GM19463 (cell line): ENCODE measurements at regions not wholly inside any gene's neighbourhood (a gene's known extent, or its start where the extent isn't known, plus 50 kb on each side); places are given as distances from the start of the nearest gene placed in this dataset.

Experiments used
- ATAC-seq: cut with Tn5 transposase; IDR thresholded peaks from one replicate; pipeline ENCODE4 v1.9.1; 2021; ENCODE audit warnings: mild to moderate bottlenecking, moderate library complexity; ENCODE audit not compliant: unreplicated experiment

DNA sequence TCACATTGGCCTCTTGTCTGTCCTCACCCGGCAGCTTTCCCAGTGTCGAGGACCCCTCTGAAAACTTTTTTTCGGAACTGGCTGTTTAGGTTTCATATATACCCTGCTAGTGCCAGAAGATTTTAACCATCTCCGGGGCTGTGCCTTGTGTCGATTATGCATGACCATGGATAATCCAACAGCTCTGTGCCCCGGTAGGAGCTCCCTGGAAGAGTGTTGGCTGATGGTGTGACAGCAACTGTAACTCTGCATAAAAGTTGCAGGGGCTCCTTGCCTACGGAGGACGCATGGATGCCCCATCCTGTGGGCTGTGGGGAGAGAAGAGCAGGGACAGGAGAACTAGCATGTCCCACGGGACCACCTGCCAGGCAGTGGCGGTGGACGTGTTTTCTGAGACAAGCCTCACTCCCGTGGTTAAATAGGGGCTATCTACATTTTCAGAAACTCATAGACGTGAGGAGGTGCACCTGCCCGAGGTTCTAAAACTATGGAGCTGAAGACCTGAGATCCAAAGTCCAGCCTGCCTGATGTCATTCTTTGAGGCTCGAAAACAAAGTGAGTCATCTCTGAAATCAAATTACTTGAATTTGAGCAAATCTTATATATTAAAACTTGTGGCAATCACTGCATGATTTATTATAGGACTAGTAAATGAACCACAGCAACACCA lies 437.2 kb upstream of the HS6ST1 start:
- no peak for ATAC-seq

DNA sequence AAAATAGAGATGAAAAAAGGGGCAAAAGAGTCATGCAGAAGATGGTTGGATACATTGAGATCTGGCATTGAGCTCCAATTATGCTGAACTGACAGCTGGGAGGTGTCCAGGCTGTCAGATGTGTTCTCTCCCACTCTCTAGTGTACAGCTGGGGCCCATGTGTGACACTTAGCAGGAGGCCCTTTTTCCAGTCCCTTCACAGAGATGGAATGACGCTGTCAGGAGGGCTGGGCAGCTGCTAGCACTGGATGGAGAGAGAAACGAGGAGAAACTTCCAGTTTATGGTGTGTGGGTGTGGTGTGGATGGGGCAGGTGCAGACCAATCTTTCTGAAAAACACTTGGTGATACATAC lies 437.7 kb upstream of the HS6ST1 start:
- no peak for ATAC-seq

GRCh38 chr2:128765811-128766210 lies 447.1 kb upstream of the HS6ST1 start:
- no peak for ATAC-seq

DNA sequence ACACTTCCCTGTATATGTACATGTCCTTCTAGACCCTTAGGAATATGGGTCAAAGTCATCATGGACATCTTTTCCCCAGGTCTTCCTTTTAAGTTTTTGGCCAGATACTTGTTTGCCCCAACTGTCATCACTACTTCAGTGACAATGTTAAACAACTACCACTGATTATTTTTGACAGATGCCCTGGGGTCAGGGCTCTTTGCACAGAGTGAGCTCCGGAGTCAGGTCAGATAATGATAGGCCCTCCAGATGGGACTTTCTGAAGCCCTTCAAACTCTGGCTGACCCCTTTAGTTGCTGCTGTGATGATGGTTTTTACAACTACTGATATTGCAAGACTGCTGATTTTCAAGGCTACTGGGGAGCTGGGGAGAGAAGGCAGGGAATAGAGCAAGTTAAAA lies 449.4 kb upstream of the HS6ST1 start:
- ATAC-seq = no peak

DNA sequence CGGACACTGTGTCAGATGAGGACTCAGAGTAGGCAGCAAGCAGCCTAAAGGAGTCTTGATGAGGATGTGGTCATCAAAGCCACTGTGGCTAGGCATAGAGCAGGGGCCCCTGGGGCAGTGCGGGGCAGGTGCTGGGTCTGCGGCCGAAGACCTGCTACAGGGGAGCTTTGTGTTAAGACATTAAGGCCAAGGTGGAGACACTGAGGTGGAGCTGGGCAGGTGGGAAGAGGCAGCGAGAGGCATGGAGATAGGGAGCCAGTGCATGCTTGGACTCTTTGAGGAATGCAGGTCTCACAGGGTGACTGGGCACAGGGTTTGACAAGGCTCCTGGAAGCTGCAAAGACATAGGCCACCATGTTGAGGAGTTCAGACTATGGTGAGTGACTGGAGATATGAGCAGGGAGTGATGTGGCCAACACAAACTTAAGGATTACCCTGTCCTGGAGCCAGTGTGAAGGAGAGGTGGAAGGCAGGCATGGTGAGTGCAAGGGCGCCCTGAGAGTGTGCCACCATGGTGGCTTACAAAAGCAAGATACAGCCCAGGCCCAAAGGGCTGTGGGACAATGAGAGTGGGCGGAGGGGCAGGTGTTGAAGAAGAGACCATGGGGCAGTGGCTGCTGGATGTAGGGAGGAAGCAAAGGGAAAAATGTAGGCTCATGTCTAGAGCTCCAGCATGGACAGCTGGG lies 450.9 kb upstream of the HS6ST1 start:
- ATAC-seq = no peak

DNA sequence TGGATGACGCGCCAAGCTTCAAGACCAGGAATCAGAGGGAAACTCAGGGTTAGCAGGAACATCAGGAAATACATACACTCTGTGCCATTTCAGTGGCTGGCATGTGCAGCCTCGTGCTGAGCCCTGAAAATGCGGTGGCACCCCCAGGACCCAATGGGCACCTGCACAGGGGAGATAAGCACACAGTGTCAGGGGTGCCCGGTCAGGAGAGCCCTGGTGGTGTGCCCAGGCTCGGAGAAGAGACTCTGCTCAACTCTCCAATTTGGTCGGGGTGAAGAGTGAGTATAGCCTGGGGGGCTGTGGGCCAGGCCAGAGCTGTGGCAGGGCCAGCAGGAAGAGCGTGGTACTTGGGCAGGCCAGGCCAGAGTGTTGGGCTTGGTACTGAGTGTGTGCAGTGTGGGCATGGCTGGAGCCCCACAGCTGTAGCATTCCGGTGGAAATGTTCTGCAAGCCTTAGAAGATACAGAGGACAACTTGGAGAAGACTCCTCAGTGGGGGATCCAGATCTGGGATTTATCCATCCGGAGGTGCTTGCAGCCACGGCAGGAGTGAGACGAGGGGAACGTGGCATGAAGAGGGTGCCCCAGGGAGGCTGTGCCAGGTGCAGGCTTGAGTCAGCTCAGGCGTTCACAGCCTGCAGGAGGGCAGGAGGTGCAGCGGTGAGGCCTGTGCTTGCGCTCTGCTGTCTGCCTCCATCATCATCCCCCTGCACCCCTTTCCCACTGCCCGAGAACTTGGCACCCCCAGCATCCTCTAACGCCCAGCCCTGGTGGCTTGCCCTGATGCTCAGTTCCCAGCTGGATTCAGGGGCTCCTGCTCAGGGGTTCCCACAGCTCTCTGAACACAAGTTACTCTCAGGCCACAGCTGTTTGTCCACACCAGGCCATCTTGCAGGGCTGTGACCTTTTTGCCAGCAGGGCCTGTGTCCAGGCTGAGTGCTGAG lies 451.7 kb upstream of the HS6ST1 start:
- no peak for ATAC-seq

DNA sequence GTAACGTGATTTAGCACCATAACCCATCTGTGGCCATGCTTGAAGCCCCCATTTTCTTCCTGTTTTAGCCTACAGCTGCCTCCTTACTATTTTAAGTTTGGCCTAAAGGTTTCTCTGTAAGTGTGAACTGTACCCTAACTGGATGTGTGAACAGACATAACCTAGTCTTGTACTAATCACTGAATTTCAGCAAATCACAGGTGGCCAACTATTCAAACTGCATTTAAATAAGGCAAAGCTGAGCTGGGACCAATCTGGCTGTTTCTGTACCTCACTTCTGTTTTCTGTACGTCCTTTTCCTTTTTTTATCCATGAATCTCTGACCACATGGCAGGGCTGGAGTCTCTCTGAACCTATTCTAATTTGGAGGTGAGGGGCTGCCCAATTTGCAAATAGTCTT lies 452.7 kb upstream of the HS6ST1 start:
- ATAC-seq = no peak

- no peak for ATAC-seq
Measured at GRCh38 chr2:128772671-128773070, 454.0 kb upstream of the HS6ST1 start.

DNA sequence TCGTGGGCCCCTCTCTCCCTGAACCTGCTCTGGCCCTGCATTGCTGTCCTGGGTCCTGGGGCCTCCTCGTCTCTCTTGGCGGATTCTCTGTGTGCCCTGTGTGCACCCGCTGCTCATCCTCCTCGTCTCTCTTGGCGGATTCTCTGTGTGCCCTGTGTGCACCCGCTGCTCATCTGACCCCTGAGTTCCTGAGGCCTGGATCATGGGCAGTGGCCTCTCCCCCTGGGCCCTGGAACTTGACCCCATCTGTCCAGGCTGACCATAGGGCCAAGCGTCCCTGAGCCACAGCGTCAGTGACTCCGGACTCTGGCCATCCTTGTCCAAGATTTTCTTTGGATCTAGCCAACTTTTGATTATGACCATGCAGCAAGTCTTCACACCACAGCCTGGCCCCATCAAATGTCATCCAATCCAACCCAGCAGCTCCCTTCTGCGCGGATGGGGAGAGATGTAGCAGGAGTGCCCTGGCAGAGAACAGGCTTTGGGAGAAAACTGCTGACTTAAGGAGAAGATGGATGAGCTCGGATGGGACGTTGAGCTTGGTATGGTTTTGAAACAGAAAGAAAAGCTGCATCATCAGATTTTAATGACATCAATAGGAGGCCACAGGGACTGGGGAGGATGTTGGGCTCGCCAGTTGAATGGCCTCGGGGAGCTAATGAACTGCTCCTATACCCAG lies 455.1 kb upstream of the HS6ST1 start:
- no peak for ATAC-seq

DNA sequence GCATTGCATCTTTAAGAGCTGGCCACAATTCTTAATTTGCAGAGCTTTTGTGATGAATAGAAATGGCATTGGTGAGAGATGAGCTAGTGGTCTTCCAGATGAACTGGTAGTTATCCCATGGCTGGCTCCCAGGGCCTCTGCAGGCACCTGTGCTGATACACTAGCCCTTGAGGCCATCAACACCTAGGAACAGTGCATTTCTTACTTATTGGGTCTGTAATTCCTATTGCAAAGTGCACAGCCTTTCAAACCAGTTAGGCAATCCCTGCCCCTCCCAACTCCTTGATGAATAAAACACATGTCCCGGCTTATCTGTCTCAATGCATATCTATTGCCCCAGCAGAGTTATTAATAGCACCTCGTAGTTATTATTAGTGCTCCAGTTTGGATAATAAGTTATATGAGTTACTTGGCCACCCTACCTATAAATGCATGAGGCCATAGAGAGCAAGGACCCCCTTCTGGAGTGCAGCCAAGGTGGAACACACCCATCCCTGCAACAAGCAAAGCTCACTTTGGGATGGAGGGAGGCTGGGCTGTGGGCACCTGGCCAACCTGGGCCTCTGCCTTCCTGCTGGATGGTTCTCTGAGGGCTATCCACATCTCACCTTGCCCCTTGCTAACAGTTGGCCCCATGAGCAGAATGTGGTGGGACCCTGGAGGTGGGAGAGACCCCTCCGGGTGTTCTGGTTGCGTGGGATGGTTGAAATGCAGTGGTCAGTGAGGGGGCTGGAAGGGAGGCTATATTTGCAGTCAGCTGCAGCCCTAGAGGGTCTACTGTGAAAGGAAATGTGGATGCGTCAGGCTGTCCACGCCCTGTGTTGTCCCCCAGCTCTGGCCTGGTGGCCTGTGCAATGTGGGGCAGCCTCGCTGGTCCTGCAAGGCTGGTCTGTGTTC lies 455.9 kb upstream of the HS6ST1 start:
- ATAC-seq = no peak

- no peak for ATAC-seq
Measured at GRCh38 chr2:128775217-128775913, 456.7 kb upstream of the HS6ST1 start.

DNA sequence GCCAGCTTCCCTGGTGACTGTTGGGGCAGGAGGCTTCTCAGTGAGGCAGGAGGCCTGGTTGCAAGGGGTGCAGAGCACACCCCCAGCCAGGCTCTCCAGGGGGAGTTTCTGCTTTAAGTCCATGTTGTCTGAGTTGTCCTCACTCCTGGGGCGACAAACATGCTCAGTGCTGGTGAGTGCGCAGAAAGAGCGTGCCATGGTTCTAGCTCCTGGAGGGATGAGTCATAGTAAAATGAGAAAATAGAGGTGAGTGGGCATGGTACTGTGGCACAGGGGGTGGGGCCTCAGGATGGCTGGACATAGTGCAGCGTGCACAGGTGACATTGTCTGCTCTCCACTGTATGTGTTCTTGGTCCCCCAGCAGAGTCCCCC lies 457.2 kb upstream of the HS6ST1 start:
- ATAC-seq = no peak

DNA sequence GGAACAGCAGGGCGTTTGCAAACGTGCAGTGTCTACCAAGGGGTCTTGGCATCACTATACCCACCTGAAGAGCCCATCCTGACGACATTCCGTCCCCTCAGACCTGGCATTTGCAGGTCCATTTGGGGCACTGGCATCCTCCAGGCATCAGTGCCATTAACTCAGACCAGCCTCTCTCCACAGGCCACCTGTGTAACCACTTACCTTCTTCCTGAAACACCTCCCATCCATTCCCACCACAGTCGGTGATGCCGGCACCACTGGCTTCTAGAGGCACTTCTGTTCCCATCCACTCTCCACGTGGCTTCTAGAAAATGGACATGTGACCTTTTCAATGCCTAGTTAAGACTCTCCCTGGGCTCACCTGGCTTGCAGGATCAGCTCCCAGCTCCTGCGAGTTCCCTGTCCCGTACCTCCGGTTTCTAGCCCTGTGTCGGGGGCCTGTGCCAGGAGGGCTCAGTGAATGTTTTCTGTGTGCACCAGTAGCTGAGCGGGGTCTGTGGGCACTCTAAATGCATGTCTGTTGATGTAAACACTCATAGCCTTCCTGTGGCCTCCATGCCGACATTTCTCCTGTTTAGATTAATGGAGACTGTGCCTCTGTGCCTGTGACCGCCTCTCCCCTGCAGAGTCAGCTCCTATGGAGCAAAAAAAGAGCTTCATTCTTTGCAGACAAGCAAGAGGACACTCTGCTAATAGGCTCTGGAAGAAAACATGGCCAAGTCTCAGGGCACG lies 458.0 kb upstream of the HS6ST1 start:
- ATAC-seq = no peak

- ATAC-seq = no peak
Measured at GRCh38 chr2:128777196-128778035, 458.7 kb upstream of the HS6ST1 start.

DNA sequence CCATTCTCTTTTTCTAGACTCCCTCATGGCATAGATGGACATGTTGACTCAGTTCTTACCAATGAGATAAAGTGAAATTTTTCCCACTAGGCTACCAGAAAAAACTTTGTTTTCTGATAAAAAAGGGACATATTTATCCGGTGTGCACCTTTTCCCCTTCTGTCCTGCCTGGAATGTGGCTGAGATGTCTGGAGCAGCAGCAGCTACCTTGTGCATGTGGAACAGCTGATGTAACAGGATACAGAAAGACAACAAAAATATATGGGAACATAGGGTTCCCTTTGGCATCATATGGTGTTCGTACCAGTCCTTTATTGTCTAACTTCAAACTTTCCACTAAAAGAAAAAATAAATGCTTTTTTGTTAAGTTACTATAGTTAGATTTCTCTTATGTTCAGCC lies 460.2 kb upstream of the HS6ST1 start:
- ATAC-seq = no peak

DNA sequence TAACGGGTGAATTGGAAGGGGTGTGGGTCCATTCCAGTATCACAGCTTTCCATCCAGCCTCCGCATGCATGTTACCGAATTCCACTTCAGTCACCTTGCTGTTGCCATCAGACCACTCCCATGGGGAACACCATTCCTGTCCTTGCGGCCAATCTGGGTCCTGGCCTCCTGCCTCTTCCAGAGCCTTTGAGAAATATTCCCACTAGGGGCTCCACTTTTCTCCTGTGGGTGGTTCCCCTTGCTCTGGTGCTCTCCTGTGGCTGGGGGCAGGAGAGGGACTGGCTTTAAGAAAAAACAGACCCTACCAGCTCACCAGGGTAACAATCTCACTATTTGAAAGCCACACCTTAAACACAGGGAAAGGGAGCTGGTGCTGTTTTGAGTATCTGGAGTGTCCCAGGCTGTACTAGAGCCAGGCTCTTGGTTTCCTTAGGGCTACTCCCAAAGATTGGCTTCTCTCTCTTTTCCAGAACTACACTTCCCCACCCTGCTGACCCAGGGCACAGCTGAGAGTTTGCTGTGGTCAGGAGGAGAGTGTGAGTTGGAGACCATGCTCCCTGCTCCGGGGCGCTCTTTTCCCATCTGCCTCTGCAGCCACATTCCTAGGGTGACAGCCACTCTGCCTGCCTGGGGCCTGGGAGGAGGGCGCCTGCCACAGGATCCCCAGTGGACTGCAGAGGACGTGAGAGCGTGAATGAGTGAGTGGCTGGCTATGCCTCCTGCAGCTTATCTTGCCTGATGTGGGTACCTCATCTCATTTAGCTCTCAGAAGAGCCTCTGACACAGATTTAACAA lies 460.8 kb upstream of the HS6ST1 start:
- no peak for ATAC-seq

- ATAC-seq = no peak
Measured at GRCh38 chr2:128780434-128781080, 461.9 kb upstream of the HS6ST1 start.
